ENCODE measurements at regions not wholly inside any gene's neighbourhood (a gene's known extent, or its start where the extent isn't known, plus 50 kb on each side); places are given as distances from the start of the nearest gene placed in this dataset.

GRCh38 chr13:33377825-33378224, 92.3 kb upstream of the STARD13 start:
- TF ChIP-seq CTCF (IDR thresholded peaks at IDR 0.05): no peak
- TF ChIP-seq EZH2 (IDR thresholded peaks at IDR 0.05; ENCODE audit: borderline replicate concordance, insufficient read depth, low read depth, low read length, poor library complexity, severe bottlenecking): no peak

Data from B cell (primary cell).